Glomerular visceral epithelial cell (primary cell): ENCODE measurements at regions not wholly inside any gene's neighbourhood (a gene's known extent, or its start where the extent isn't known, plus 50 kb on each side); places are given as distances from the start of the nearest gene placed in this dataset.

Experiments used
- DNase-seq: peaks from one replicate; pipeline ENCODE4 v3.0.0-alpha.2; 2016; ENCODE audit errors: extremely low spot score

- DNase-seq = no peak
Measured at GRCh38 chr9:23933348-23933747, 107.3 kb upstream of the ELAVL2 start.

GRCh38 chr9:23926368-23926767 is 100.3 kb upstream of the ELAVL2 start:
- peak; percentile 35 for DNase-seq

GRCh38 chr9:23914431-23915003 is 88.5 kb upstream of the ELAVL2 start:
- DNase-seq = no peak

GRCh38 chr9:23907343-23907742 is 81.3 kb upstream of the ELAVL2 start:
- DNase-seq = no peak

DNA sequence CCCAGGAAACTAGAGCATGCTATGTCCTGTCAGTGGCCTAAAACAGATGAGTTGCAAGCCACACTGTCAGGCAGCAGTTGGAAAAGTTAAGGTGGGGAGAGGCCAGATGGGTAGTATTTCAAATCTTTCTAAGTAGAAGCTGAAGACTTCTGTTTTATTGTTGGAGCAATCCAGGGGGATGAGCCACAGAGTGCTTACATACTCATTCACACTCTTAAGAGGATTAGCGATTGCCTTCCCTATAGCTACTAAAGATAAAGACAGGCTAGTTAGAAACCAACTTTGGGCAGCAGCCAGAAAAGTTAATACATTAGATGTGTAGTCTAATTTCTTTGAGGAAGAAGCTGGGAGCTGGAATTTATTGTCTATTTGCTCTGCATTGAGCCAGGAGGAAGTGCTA is 61.7 kb upstream of the ELAVL2 start:
- DNase-seq = no peak
